ENCODE measurements at regions not wholly inside any gene's neighbourhood (a gene's known extent, or its start where the extent isn't known, plus 50 kb on each side); places are given as distances from the start of the nearest gene placed in this dataset.

DNA sequence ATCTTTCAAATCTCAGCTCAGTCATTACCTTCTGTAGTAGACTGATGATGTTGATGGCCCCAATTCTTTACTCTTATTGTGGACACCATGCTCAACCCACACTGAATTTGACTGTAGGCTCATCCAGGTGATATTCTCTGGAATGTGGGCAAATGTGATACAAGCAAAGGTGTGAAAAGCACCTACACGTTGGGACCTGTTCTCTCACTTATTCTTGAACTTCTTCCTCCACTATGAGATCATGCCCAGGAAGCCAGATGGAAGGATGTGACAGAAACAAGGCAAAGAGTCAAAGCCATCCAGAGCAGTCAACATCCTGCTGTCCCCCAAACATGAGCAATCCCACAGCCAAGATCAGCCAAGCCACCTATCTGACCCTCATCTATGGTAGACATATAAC, 471.2 kb upstream of the UBE2E2 start:
- no peaks in the 10 kb centered on the region for H3K27me3 ChIP-seq (ENCODE audit: insufficient read depth, low read length)
- ChIA-PET RAD21 (ENCODE audit: low non-redundant PET in 1 of 2, low total read pairs in 2 of 2, uncharacterized antibody in 2 of 2, unreplicated experiment in 2 of 2) (no interaction called here), POLR2A (no interaction called here), CTCF (no interaction called here)
- DNase-seq (ENCODE audit: low read depth, low spot score) (no peak), ATAC-seq (no peak)
- H3K36me3 ChIP-seq (ENCODE audit: control insufficient read depth in 1 of 2, insufficient read depth in 2 of 2, low read length in 2 of 2): no peaks in the 10 kb centered on the region
- no TSS peak for BruUV-seq (replicated peaks)
- H3K9me3 ChIP-seq (ENCODE audit: control insufficient read depth in 1 of 2, insufficient read depth in 1 of 2, low read depth in 1 of 2, low read length in 2 of 2): peaks cover 0 to 4% of the 10 kb centered on the region in 2 experiments; a peak in 1 of 4 replicates
- H3K4me1 ChIP-seq (ENCODE audit: control insufficient read depth in 1 of 2, insufficient read depth in 2 of 2, low read length in 2 of 2): no peaks in the 10 kb centered on the region
- H3K27ac ChIP-seq (ENCODE audit: low read depth, low read length): no peak overlapping the region
- intact Hi-C loops (cut with micrococcal nuclease): no loop called here
- no peak overlapping the region for H2AFZ ChIP-seq (ENCODE audit: low read depth, low read length, poor library complexity, severe bottlenecking)
- no peaks in the 10 kb centered on the region for H3K79me2 ChIP-seq (ENCODE audit: insufficient read depth, low read length)
- H3K4me2 ChIP-seq (ENCODE audit: low read length): no peak overlapping the region
- H3K9me2 ChIP-seq (ENCODE audit: insufficient read depth): no peaks in the 10 kb centered on the region
- no peak overlapping the region for H3K4me3 ChIP-seq (replicated peaks in 1 of 2; ENCODE audit: low read depth in 1 of 2, low read length in 2 of 2)
- no peaks in the 10 kb centered on the region for H4K20me1 ChIP-seq (ENCODE audit: insufficient read depth)
- no peak overlapping the region for H3K9ac ChIP-seq (ENCODE audit: low read length)
- TF ChIP-seq CEBPB (IDR thresholded peaks at IDR 0.05; ENCODE audit: low read depth) (no peak), JUND (IDR thresholded peaks at IDR 0.05) (no peak), SIN3A (IDR thresholded peaks at IDR 0.05; ENCODE audit: low read depth) (no peak), POLR2A (IDR thresholded peaks at IDR 0.05; ENCODE audit: borderline replicate concordance, extremely low read depth, insufficient read depth, insufficient read length) (no peak), TCF7L2 (IDR thresholded peaks at IDR 0.05; ENCODE audit: borderline replicate concordance, extremely low read depth, insufficient read depth, insufficient read length) (no peak), RAD21 (IDR thresholded peaks at IDR 0.05; ENCODE audit: low read depth) (no peak), YY1 (IDR thresholded peaks at IDR 0.05; ENCODE audit: extremely low read depth, insufficient replicate concordance, low read depth, low read length) (no peak), EGR1 (IDR thresholded peaks at IDR 0.05; ENCODE audit: low read depth) (no peak), EZH2phosphoT487 (IDR thresholded peaks at IDR 0.05; ENCODE audit: borderline replicate concordance) (no peak), SRF (IDR thresholded peaks at IDR 0.05; ENCODE audit: low read depth) (no peak), ZNF274 (IDR thresholded peaks at IDR 0.05; ENCODE audit: low read depth, low read length) (no peak), ATF3 (IDR thresholded peaks at IDR 0.05) (no peak), MAX (IDR thresholded peaks at IDR 0.05) (no peak)
- TF ChIP-seq, protein P1, sequence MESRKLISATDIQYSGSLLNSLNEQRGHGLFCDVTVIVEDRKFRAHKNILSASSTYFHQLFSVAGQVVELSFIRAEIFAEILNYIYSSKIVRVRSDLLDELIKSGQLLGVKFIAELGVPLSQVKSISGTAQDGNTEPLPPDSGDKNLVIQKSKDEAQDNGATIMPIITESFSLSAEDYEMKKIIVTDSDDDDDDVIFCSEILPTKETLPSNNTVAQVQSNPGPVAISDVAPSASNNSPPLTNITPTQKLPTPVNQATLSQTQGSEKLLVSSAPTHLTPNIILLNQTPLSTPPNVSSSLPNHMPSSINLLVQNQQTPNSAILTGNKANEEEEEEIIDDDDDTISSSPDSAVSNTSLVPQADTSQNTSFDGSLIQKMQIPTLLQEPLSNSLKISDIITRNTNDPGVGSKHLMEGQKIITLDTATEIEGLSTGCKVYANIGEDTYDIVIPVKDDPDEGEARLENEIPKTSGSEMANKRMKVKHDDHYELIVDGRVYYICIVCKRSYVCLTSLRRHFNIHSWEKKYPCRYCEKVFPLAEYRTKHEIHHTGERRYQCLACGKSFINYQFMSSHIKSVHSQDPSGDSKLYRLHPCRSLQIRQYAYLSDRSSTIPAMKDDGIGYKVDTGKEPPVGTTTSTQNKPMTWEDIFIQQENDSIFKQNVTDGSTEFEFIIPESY (IDR thresholded peaks at IDR 0.05; ENCODE audit: extremely low read depth, insufficient replicate concordance, low read length): no peak
- TF ChIP-seq, protein P2, sequence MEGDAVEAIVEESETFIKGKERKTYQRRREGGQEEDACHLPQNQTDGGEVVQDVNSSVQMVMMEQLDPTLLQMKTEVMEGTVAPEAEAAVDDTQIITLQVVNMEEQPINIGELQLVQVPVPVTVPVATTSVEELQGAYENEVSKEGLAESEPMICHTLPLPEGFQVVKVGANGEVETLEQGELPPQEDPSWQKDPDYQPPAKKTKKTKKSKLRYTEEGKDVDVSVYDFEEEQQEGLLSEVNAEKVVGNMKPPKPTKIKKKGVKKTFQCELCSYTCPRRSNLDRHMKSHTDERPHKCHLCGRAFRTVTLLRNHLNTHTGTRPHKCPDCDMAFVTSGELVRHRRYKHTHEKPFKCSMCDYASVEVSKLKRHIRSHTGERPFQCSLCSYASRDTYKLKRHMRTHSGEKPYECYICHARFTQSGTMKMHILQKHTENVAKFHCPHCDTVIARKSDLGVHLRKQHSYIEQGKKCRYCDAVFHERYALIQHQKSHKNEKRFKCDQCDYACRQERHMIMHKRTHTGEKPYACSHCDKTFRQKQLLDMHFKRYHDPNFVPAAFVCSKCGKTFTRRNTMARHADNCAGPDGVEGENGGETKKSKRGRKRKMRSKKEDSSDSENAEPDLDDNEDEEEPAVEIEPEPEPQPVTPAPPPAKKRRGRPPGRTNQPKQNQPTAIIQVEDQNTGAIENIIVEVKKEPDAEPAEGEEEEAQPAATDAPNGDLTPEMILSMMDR (IDR thresholded peaks at IDR 0.05 in 2 of 3, conservative IDR thresholded peaks at IDR 0.05 in 1 of 3; ENCODE audit: borderline replicate concordance in 1 of 3, insufficient read depth in 1 of 3, low read depth in 2 of 3, low read length in 2 of 3): no peak
- TF ChIP-seq, protein P3, sequence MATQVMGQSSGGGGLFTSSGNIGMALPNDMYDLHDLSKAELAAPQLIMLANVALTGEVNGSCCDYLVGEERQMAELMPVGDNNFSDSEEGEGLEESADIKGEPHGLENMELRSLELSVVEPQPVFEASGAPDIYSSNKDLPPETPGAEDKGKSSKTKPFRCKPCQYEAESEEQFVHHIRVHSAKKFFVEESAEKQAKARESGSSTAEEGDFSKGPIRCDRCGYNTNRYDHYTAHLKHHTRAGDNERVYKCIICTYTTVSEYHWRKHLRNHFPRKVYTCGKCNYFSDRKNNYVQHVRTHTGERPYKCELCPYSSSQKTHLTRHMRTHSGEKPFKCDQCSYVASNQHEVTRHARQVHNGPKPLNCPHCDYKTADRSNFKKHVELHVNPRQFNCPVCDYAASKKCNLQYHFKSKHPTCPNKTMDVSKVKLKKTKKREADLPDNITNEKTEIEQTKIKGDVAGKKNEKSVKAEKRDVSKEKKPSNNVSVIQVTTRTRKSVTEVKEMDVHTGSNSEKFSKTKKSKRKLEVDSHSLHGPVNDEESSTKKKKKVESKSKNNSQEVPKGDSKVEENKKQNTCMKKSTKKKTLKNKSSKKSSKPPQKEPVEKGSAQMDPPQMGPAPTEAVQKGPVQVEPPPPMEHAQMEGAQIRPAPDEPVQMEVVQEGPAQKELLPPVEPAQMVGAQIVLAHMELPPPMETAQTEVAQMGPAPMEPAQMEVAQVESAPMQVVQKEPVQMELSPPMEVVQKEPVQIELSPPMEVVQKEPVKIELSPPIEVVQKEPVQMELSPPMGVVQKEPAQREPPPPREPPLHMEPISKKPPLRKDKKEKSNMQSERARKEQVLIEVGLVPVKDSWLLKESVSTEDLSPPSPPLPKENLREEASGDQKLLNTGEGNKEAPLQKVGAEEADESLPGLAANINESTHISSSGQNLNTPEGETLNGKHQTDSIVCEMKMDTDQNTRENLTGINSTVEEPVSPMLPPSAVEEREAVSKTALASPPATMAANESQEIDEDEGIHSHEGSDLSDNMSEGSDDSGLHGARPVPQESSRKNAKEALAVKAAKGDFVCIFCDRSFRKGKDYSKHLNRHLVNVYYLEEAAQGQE (IDR thresholded peaks at IDR 0.05; ENCODE audit: low read depth): no peak
